NCI-H146 treated with DMSO at 0.1 percent for 48 hours (cell line): ENCODE measurements at regions not wholly inside any gene's neighbourhood (a gene's known extent, or its start where the extent isn't known, plus 50 kb on each side); places are given as distances from the start of the nearest gene placed in this dataset.
A peak's percentile ranks its signal among the peaks of the same experiment; 100 is the strongest.

Experiments
- DNase-seq: peaks from one replicate; lab custom pipeline; 2025; ENCODE audit not compliant: unreplicated experiment; lab: John Stamatoyannopoulos, UW

- DNase-seq, result no peak
Observed at GRCh38 chr21:27743971-27744564, 777.2 kb upstream of the ADAMTS5 start.

- DNase-seq, result no peak
Observed at GRCh38 chr21:27741736-27742135, 774.8 kb upstream of the ADAMTS5 start.

- no peak for DNase-seq
Observed at GRCh38 chr21:27740084-27740483, 773.2 kb upstream of the ADAMTS5 start.

GRCh38 chr21:27739187-27739586 is 772.3 kb upstream of the ADAMTS5 start:
- no peak for DNase-seq

- no peak for DNase-seq
Observed at GRCh38 chr21:27735699-27736098, 768.8 kb upstream of the ADAMTS5 start.

- DNase-seq, result no peak
Observed at GRCh38 chr21:27734146-27734545, 767.3 kb upstream of the ADAMTS5 start.

- no peak for DNase-seq
Observed at GRCh38 chr21:27725916-27726315, 759.0 kb upstream of the ADAMTS5 start.

GRCh38 chr21:27722095-27722494 is 755.2 kb upstream of the ADAMTS5 start:
- no peak for DNase-seq

GRCh38 chr21:27721675-27722074 is 754.8 kb upstream of the ADAMTS5 start:
- no peak for DNase-seq

- no peak for DNase-seq
Observed at GRCh38 chr21:27719226-27719625, 752.3 kb upstream of the ADAMTS5 start.

GRCh38 chr21:27715131-27715530 is 748.2 kb upstream of the ADAMTS5 start:
- no peak for DNase-seq

GRCh38 chr21:27713154-27714109 is 746.5 kb upstream of the ADAMTS5 start:
- no peak for DNase-seq

GRCh38 chr21:27704567-27705166 is 737.8 kb upstream of the ADAMTS5 start:
- DNase-seq, result no peak

- no peak for DNase-seq
Observed at GRCh38 chr21:27703791-27704190, 736.9 kb upstream of the ADAMTS5 start.

- DNase-seq, result peak; percentile 1
Observed at GRCh38 chr21:27700974-27701614, 734.2 kb upstream of the ADAMTS5 start.

GRCh38 chr21:27695246-27695645 is 728.4 kb upstream of the ADAMTS5 start:
- DNase-seq, result no peak

GRCh38 chr21:27694667-27695066 is 727.8 kb upstream of the ADAMTS5 start:
- DNase-seq, result no peak

GRCh38 chr21:27693376-27693775 is 726.5 kb upstream of the ADAMTS5 start:
- DNase-seq, result no peak

- DNase-seq, result no peak
Observed at GRCh38 chr21:27691516-27691915, 724.6 kb upstream of the ADAMTS5 start.

GRCh38 chr21:27691006-27691405 is 724.1 kb upstream of the ADAMTS5 start:
- DNase-seq, result no peak

- DNase-seq, result no peak
Observed at GRCh38 chr21:27690426-27690825, 723.5 kb upstream of the ADAMTS5 start.
